PC-9 (cell line): ENCODE measurements at regions not wholly inside any gene's neighbourhood (a gene's known extent, or its start where the extent isn't known, plus 50 kb on each side); places are given as distances from the start of the nearest gene placed in this dataset.
"Not testable (repeated sequence)": the region's sequence is repeated elsewhere in the genome, so short reads cannot be mapped to it uniquely, and the experiment has no call there.

Experiments used
- CTCF ChIP-seq: fragments of 200-600 bp; sonication (generic); conservative IDR thresholded peaks from 2 replicates; pipeline ENCODE4 v1.6.1; 2017; ENCODE audit warnings: mixed run types, antibody characterized with exemption, mild to moderate bottlenecking, moderate library complexity
- EZH2 ChIP-seq: fragments of 200-600 bp; sonication (generic); IDR thresholded peaks from 2 replicates; pipeline ENCODE4 v1.8.0; 2017; ENCODE audit warnings: antibody characterized with exemption, low read depth

- peak; percentile 42; the same call in 1 of the 2 replicates for TF ChIP-seq CTCF
- TF ChIP-seq EZH2: not testable (repeated sequence)
Observed at GRCh38 chr13:18643644-18644172, 537.9 kb downstream of the TUBA3C start.
